Left renal cortex interstitium (tissue), 4 donors: ENCODE measurements at regions not wholly inside any gene's neighbourhood (a gene's known extent, or its start where the extent isn't known, plus 50 kb on each side); places are given as distances from the start of the nearest gene placed in this dataset.

Experiments used
- DNase-seq, 4 donors: peaks; one replicate each; pipeline ENCODE4 v3.0.0-alpha.2; 2013; ENCODE audit warnings: low read depth in 4 of 4, low spot score in 2 of 4, missing footprints in 1 of 4

GRCh38 chr2:216287251-216287650 lies 85.0 kb downstream of the MARCHF4 start:
- DNase-seq: no peak

- DNase-seq: no peak
Observed at GRCh38 chr2:216286616-216287231, 85.6 kb downstream of the MARCHF4 start.

- peak in 3 of 4 donors; percentile 30 to 34 (median 33) for DNase-seq
Observed at GRCh38 chr2:216285701-216286100, 86.6 kb downstream of the MARCHF4 start.

GRCh38 chr2:216284708-216285107 lies 87.6 kb downstream of the MARCHF4 start:
- DNase-seq: no peak

GRCh38 chr2:216283038-216283900 lies 89.0 kb downstream of the MARCHF4 start:
- no peak for DNase-seq

GRCh38 chr2:216281876-216282275 lies 90.4 kb downstream of the MARCHF4 start:
- no peak for DNase-seq

- DNase-seq: no peak
Observed at GRCh38 chr2:216281316-216281715, 91.0 kb downstream of the MARCHF4 start.

- no peak for DNase-seq
Observed at GRCh38 chr2:216279459-216279858, 92.8 kb downstream of the MARCHF4 start.

- no peak for DNase-seq
Observed at GRCh38 chr2:216279031-216279430, 93.3 kb downstream of the MARCHF4 start.

- DNase-seq: no peak
Observed at GRCh38 chr2:216275890-216276289, 96.4 kb downstream of the MARCHF4 start.

- no peak for DNase-seq
Observed at GRCh38 chr2:216274194-216274840, 98.0 kb downstream of the MARCHF4 start.

- DNase-seq: no peak
Observed at GRCh38 chr2:216261042-216261537, 111.2 kb downstream of the MARCHF4 start.

GRCh38 chr2:216260629-216261028 lies 111.7 kb downstream of the MARCHF4 start:
- no peak for DNase-seq

- DNase-seq: no peak
Observed at GRCh38 chr2:216259081-216259480, 113.2 kb downstream of the MARCHF4 start.

- DNase-seq: no peak
Observed at GRCh38 chr2:216257089-216257488, 115.2 kb downstream of the MARCHF4 start.
